NCI-H82 treated with DMSO at 0.1 percent for 48 hours (cell line): ENCODE measurements at regions not wholly inside any gene's neighbourhood (a gene's known extent, or its start where the extent isn't known, plus 50 kb on each side); places are given as distances from the start of the nearest gene placed in this dataset.
"Not testable (repeated sequence)": the region's sequence is repeated elsewhere in the genome, so short reads cannot be mapped to it uniquely, and the experiment has no call there.

ENCODE experiments used
- DNase-seq: peaks from one replicate; lab custom pipeline; 2025; ENCODE audit not compliant: unreplicated experiment; lab: John Stamatoyannopoulos, UW

DNA sequence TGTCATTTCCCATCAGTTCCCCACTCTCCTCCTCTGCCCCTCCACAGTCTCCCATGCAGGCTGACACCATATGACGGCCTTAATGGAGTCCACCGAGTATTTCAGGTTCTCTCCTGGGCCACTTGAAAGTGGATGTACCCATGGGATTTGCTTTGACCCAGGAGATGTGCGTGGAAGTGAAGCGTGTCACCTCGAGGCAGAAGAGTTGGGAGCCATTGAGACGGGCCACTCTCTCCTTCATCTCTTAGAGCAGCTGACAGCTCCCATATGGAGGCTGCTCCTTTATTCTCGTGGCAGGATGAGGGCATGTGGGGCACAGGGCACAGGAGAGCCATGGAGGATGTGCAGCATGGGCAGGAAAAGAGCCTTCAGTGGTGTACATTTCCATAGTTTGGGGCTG lies 144.7 kb upstream of the CRYM start:
- DNase-seq = not testable (repeated sequence)

DNA sequence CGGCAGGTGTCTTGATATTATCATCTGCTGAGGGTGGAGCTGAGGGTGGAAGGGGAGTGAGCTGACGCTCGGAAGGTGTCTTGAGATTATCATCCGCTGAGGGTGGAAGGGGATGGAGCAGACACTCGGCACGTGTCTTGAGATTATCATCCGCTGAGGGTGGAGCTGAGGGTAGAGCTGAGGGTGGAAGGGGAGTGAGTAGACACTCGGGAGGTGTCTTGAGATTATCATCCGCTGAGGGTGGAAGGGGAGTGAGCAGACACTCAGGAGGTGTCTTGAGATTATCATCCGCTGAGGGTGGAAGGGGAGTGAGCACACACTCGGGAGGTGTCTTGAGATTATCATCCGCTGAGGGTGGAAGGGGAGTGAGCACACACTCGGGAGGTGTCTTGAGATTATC lies 126.6 kb upstream of the CRYM start:
- not testable (repeated sequence) for DNase-seq

DNA sequence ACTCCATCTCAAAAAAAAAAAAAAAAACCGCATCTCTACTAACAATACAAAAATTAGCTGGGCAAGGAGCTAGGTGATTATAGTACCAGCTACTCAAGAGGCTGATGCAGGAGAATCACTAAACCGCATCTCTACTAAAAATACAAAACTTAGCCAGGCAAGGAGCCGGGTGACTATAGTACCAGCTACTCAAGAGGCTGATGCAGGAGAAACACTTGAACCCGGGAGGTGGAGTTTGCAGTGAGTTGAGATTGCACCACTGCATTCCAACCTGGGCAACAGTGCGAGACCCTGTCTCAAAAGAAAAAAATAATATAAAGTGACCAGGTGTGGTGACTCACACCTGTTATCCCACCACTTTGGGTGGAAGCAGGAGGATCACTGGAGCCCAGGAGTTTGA lies 119.8 kb upstream of the CRYM start:
- not testable (repeated sequence) for DNase-seq

DNA sequence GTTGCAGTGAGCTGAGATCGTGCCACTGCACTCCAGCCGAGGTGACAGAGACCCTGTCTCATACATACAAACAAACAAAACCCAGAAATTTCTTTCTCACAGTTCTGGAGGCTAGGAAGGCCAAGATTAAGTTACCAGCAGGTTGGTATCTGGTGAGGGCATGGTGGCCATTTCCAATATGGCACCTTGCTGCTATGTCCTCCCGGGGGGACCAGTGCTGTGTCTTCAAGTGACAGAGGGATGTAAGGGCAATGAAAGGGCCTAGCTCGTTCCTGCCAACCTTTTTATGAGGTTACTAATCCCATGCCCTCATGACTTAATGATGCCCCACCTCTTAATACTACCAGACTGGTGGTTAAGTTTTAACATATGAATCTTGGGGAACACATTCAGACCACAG lies 118.5 kb upstream of the CRYM start:
- not testable (repeated sequence) for DNase-seq

DNA sequence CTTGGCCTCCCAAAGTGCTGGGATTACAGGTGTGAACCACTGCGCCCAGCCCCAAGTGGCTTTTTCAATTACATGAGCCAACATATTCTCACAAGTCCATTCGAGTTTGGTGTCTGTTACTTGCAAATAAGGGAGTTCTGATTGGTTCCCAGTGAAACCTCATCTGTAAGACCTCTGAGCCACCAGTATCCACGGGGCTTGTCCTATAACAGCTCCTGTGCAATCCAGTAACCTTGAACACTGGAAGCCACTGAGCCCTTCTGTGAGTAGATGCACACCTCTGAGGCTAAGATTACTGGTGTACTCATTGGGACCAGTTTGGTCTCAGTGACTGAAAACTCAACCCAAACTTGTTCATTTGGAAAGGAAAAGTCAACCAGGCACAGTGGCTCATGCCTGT lies 112.5 kb upstream of the CRYM start:
- not testable (repeated sequence) for DNase-seq

DNA sequence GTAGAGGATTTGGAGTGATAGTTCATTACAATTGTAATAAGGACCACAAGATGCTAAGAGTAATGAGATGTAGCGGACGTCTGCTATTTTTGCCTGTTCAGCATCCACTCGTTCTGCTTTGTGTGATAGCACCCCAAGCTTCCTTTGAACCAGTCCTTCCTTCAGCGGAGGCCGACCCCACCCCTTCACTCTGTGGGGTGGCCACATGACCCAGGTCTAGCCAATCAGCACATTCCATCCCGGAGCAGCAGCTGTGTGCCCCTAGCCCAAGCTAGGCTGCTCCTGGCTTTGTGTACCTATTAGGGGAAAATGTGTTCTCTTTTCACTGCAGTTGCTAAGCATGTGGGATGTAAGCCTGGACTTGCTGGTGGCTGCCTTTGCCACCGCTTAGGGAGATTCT lies 111.8 kb upstream of the CRYM start:
- DNase-seq = not testable (repeated sequence)

DNA sequence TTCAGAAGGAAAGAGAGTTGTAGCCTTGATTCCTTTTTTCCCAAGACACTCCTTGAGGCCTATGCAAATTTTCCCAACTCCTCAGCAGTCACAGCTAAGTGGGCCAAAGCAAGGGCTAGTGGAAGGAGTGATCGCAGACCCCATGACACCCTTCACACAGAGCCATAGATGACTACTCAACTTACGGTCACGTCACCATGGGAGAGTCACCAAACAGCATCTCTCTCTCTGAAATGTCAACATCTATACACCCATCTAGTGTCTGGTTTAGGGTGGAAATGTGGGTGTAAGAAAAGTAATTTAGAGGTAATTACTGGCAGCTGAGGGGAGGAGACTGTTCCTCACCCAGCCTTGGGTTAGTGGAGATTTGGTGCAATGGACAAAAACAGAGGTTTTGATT lies 109.7 kb upstream of the CRYM start:
- DNase-seq = not testable (repeated sequence)

DNA sequence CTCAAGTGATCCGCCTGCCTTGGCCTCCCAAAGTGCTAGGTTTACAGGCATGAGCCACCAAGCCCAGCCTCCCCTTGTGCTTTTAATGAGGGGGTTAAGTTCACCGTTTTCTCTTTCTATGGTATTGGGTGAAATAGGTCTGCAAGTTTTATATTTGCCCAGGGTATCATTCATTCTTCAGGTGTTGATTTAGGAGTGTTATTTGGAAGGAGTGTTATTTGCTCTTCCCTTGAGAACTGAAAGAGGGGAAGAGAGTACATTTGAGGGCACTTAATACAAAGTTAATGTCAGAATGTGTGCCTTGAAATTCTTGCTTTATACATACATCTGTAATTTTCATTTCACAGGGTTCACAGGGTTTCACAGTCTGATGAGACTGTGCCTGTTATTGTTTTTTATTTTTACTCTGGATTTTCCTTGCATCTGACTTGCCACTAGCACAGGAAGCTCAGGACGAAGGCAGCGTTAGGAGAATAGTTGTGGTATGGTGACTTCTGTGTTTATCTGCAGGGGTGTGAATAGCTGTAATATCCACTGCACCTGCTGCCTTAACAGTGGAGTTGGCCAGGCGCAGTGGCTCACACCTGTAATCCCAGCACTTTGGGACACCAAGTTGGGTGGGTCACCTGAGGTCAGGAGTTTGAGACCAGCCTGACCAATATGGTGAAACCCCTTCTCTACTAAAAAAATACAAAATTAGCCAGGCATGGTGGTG lies 108.3 kb upstream of the CRYM start:
- DNase-seq = not testable (repeated sequence)

DNA sequence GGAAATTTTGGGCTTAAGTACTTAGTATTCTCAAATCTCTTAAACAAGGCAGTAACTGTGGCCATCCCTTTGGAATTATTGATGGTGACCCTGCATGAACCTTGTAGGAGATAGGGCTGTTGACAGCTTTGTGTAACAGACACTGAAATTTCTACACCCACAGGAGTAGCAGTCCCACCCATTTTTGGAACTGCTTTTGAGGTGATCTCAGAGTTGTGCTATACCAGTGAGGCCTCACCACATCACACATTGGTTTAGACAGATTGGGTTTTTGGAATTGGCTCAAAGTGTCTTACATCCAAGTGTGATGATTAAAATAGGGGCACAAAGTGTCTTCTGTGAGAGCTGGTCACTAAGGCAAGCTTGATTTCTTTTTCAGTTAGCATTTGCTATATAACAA lies 105.6 kb upstream of the CRYM start:
- not testable (repeated sequence) for DNase-seq

DNA sequence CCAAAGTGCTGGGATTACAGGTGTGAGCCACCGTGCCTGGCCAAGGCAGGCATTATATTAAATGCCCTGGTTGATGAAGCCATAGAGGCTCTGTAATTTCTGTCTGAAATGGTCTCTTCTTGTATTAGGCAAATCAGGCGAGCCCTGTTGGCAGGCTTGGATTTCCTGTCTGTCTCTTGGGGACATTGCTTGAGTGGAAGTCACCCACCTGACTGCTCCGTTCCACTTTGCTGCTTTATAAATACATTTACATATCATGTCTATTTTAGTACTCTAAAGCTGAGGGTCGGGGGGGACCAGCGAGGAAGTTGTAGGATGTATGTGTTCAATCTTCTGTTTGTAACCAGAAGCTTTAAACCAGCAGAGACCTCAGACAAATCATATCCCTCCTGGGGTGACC lies 101.6 kb upstream of the CRYM start:
- DNase-seq = not testable (repeated sequence)

DNA sequence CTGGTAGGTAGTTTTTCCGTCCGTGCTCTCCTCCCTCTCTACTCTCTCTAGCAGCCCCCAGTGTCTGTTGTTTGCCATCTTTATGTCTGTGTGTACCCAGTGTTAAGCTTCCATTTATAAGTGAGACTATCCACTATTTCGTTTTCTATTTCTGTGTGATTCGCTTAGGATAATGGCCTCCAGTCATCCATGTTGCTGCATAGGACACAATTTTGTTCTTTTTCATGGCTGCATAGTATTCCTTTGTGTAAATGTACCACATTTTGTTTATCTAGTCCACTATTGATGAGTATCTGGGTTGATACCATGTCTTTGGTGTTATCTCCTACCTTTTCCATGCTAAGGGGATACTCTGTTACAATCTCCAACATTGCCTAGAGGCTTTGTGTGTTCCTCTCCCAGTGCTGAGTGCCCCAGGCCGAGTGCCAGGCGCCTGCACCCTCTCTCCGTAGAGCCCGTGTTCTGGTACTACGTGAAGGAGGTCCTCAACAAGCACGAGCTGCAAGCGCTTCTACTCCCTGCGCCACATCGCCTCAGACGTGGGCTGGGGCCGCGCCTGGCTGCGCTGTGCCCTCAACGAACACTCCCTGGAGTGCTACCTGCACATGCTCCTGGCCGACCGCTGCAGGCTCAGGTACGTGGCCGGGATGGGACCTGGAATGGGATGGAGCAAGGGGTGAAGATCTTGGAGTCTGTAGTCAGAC lies 98.3 kb upstream of the CRYM start:
- not testable (repeated sequence) for DNase-seq

DNA sequence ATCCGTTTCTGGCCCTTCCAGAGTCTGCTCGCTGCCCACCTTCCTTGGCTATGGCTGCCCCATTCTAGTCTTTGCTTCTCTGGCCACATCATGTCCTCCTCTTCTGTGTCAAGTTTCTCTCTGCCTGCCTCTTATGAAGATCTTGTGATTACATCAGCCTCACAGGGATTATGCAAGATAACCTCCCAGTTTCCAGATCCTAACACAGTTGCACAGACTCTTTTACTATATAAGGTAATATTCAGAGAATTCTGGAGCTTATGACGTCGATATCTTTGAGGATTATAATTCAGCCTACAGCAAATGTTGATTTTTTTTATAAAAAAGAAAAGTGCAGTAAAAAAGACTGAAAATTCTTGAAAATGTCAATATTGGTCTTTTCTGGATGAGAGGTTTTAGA lies 97.2 kb upstream of the CRYM start:
- DNase-seq = not testable (repeated sequence)

DNA sequence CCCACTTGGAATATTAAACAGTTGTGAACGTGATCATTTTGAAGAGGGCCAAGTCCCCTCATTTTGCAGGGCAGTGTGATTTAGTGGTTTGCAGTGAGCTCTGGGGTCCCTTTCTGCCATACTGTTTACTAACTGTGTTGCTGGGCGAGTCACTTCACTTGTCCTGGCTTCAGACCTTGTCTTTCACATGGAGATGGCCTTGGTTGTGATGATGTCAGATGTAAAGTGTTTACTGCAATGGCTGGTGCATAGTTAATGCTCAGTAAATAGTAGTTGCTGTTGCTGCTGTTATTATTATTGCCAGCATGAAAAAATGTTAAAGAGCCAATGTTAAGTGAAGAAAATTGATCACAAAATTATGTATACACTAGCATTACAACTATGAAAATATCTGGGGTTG lies 95.4 kb upstream of the CRYM start:
- not testable (repeated sequence) for DNase-seq

DNA sequence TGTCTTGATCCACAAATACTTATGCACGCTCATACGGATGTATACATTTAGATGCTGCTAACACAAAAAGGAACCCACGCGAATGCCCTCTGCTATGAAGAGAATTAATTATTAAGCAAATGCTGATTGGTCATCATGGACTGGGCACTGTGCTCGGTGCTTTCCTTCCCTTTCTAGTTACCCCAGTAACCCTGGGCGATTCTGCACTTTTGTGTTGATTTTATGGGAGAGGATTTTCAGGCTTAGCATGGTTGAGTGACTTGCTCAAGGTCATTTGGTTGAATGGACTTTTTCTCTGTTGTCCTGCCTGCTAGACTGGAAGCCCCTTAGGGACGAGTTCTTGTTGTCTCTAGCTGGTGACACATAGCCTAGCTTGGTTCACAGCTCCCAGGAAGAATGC lies 94.8 kb upstream of the CRYM start:
- DNase-seq = not testable (repeated sequence)

DNA sequence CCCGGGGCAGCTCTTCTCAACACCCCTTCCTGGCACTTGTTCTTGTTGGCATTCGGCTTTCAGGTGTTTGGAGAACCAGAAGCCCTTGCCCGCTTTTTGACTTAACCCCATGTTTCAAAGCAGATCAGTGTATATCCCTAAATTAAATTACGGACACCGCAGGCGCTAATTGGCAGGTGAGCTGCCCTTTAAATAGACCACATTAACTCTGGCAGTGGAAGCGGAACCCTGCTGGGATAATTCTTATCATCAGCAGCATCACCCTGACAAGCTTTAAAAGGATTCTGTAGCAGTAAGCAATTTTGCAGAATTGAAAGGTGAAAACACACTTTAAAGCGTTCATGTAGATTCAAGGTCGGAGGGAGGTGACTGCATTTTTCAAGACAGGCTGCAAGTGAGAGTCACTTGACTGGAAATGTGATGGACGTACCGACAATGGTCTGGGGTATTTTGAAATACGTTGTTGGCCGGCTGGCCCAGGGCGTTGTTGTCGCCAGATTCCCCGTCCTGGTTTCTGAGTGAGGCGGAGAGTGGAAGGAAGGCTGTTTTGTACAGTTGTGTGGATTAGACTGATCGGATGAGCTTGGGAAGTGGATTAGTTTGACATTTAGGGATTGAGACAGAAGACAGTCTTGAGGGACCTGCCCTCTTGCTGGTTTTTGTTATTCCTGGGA lies 94.2 kb upstream of the CRYM start:
- peak; percentile 49 for DNase-seq

DNA sequence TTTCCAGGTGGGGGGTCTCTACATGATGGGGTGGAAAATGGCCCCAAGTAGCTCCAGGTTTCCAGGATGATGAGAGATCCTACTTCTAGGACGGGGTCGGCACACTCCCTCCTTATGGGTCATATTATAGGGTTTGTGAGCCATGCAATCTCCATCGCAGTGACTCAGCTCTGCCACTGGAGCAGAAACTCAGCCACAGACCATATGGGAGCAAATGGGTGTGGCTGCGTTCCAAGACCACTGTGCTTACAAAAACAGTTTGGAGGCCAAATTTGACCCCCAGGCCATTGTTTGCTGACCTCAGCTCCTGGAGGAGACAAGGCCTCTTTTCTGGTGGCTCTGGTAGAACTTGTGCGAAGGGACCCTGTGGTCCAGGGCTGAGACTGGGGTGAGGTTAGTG lies 92.7 kb upstream of the CRYM start:
- not testable (repeated sequence) for DNase-seq

DNA sequence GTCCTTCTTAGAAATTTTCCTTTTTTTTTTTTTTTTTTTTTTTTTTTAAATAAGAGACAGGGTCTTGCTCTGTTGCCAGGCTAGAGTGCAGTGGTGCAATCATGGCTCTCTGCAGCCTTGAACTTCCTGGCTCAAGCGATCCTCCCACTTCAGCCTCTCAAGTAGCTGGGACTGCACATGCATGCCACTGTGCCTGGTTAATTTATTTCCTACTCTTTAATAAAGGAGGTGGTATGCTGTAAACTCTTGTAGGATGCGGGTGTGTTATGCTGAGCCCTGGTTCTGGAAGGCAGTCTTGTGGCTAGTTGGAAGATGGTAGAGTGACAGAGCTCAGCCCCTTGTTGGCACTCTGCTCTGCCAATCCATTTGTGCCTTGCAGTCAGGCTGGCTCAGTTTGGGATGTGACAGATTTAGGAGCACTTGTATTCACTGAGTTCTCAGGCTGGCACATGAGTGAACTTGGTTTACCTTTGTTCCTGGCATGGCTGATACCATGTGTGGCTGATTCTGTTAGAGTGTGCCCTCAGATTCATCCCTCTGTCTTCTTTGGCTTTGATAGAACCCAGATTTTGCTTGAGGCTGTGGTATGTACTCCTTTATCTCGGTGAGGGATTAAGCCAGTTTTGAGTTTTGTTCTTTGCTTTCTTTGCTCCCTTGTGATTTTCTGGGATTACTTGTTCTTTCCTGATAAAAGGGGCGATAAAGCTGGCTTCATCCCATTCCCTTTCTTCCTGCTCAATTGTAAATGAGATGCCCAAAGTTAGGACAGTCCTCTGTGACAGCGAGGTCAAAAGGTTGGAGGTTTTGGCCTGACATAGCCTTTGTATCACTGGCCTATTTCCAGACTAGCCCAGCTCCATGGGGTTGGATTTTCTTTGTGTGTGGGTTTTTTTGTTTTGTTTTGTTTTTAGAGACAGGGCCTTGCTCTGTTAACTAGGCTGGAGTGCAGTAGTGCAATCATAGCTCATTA lies 91.2 kb upstream of the CRYM start:
- DNase-seq = not testable (repeated sequence)

DNA sequence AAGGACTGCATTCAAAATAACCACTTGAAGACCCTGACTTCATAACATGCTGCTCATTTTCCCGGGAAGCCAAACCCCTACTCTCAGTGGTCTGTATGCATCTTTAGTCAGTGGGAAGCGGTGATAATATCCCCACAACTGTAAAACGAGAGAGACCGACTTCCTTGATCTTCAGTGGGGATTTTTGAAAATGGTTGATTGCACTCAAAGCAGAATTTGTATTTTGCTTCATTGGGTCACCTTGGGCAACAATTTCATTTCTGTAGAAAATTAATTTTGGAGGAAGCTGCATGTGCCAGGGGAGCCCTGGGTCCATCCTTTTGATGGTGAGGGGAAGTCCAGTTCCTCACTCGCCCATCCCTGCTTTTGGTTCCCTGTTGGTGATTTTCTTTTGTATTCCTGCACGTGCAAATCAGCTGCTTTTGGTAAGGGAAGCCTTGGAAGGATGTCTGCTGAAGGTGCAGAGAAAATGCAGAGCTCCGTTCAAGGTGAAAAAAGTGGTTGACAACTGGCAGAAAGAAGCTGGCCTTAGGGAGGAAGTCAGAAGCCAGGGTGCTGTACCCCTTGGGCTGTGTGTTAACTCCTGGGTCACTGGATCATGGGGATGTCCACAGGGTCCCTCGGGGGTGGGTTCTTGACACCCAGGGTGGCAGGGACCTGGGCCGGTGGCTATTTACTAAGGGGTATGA lies 89.8 kb upstream of the CRYM start:
- DNase-seq = not testable (repeated sequence)

DNA sequence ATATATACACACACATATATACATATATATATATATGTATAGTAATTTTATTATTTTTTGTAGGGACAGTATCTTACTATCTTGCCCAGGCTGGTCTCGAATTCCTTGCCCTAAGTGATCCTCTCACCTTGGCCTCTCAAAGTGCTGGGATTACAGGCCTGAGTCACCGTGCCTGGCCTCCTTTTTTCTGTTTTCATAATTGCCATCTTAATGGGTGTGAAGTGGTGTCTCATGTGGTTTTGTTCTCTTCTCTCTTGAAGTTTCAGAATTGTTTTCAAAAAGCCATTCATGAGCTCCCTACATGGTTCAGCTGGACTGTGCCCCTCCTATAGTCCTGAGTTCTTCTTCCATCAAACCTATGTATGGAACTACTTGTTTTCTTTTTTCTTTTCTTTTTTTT lies 88.9 kb upstream of the CRYM start:
- DNase-seq = not testable (repeated sequence)

DNA sequence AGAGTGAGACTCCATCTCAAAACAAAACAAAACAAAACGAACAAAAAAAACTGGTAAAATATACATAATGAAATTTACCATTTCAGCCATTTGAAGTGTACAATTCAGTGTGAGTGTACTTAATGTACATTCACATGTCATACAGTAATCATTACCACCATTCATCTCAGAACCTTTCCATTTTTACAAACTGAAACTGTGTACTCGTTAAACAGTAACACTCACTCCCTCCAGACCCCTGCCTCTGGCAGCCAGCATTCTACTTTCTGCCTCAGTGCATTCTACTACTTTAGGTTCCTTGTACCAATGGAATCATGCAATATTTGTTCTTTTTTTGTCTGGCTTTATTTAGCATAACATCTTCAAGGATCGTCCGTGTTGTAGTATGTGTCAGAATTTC lies 87.5 kb upstream of the CRYM start:
- DNase-seq = not testable (repeated sequence)
